ENCODE measurements at regions not wholly inside any gene's neighbourhood (a gene's known extent, or its start where the extent isn't known, plus 50 kb on each side); places are given as distances from the start of the nearest gene placed in this dataset.

GRCh38 chrX:150192816-150193215, 170.3 kb upstream of the MAMLD1 start:
- no peak for TF ChIP-seq CTCF (IDR thresholded peaks at IDR 0.05 in 4 of 5, conservative IDR thresholded peaks at IDR 0.05 in 1 of 5)
- TF ChIP-seq POLR2A (IDR thresholded peaks at IDR 0.05): no peak

All from gastrocnemius medialis (tissue), 4 donors.